ENCODE measurements at regions not wholly inside any gene's neighbourhood (a gene's known extent, or its start where the extent isn't known, plus 50 kb on each side); places are given as distances from the start of the nearest gene placed in this dataset.

GRCh38 chr3:14297784-14298236 is 104.6 kb upstream of the SLC6A6 start:
- TF ChIP-seq, protein P1, sequence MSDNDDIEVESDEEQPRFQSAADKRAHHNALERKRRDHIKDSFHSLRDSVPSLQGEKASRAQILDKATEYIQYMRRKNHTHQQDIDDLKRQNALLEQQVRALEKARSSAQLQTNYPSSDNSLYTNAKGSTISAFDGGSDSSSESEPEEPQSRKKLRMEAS (IDR thresholded peaks at IDR 0.05; ENCODE audit: low read depth, low read length) = no peak
- no peak for TF ChIP-seq MYC (IDR thresholded peaks at IDR 0.05; ENCODE audit: low read depth, low read length)
- TF ChIP-seq, protein P2, sequence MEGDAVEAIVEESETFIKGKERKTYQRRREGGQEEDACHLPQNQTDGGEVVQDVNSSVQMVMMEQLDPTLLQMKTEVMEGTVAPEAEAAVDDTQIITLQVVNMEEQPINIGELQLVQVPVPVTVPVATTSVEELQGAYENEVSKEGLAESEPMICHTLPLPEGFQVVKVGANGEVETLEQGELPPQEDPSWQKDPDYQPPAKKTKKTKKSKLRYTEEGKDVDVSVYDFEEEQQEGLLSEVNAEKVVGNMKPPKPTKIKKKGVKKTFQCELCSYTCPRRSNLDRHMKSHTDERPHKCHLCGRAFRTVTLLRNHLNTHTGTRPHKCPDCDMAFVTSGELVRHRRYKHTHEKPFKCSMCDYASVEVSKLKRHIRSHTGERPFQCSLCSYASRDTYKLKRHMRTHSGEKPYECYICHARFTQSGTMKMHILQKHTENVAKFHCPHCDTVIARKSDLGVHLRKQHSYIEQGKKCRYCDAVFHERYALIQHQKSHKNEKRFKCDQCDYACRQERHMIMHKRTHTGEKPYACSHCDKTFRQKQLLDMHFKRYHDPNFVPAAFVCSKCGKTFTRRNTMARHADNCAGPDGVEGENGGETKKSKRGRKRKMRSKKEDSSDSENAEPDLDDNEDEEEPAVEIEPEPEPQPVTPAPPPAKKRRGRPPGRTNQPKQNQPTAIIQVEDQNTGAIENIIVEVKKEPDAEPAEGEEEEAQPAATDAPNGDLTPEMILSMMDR (IDR thresholded peaks at IDR 0.05; ENCODE audit: low read depth, low read length) = no peak
- no peak for TF ChIP-seq POLR2A (IDR thresholded peaks at IDR 0.05; ENCODE audit: extremely low read depth, insufficient read length)
- DNase-seq (ENCODE audit: low read depth) = no peak
- no peak overlapping the region for H3K4me3 ChIP-seq (ENCODE audit: low read depth, low read length)

GRCh38 chr3:14298442-14298841 is 104.0 kb upstream of the SLC6A6 start:
- no peak overlapping the region for H3K4me3 ChIP-seq (ENCODE audit: low read depth, low read length)
- TF ChIP-seq POLR2A (IDR thresholded peaks at IDR 0.05; ENCODE audit: extremely low read depth, insufficient read length) (no peak), MYC (IDR thresholded peaks at IDR 0.05; ENCODE audit: low read depth, low read length) (no peak)
- TF ChIP-seq, protein P2 (IDR thresholded peaks at IDR 0.05; ENCODE audit: low read depth, low read length) = no peak
- TF ChIP-seq, protein P1 (IDR thresholded peaks at IDR 0.05; ENCODE audit: low read depth, low read length) = no peak
- DNase-seq (ENCODE audit: low read depth) = no peak

DNA sequence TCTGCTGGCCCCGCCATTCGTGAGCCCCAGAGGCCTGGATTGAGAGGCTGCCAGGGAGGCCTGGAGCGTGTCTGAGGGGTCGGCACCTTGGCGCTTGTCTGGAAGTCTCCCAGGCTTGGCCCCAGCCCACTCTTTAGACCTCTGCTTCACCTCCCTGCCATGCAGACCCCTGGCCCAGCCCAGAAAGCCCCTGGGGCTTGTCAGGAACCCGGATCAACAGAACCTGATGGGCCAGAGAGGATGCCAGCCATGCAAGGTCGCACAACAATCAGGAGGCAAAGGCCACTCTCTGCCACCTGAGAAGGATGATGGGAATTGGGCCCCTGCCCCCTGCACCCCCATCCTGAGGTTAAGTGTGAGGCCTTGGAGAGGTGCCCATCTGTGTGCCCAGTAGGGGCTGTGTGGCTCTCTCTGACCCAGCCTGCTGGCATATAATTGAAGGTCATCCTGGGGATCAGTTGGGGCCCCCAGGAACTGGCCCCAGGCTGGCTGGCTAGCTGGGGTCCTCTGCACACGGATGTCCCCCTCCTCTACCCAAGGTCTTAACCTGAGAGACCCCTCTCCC is 103.3 kb upstream of the SLC6A6 start:
- no peak for DNase-seq (ENCODE audit: low read depth)
- no peak overlapping the region for H3K4me3 ChIP-seq (ENCODE audit: low read depth, low read length)
- no peak for TF ChIP-seq MYC (IDR thresholded peaks at IDR 0.05; ENCODE audit: low read depth, low read length)
- TF ChIP-seq, protein P1 (IDR thresholded peaks at IDR 0.05; ENCODE audit: low read depth, low read length) = no peak
- TF ChIP-seq, protein P2 (IDR thresholded peaks at IDR 0.05; ENCODE audit: low read depth, low read length) = no peak
- no peak for TF ChIP-seq POLR2A (IDR thresholded peaks at IDR 0.05; ENCODE audit: extremely low read depth, insufficient read length)

- DNase-seq (ENCODE audit: low read depth) = no peak
- H3K4me3 ChIP-seq (ENCODE audit: low read depth, low read length) = no peak overlapping the region
- TF ChIP-seq, protein P1 (IDR thresholded peaks at IDR 0.05; ENCODE audit: low read depth, low read length) = no peak
- TF ChIP-seq POLR2A (IDR thresholded peaks at IDR 0.05; ENCODE audit: extremely low read depth, insufficient read length) (no peak), MYC (IDR thresholded peaks at IDR 0.05; ENCODE audit: low read depth, low read length) (no peak)
- TF ChIP-seq, protein P2 (IDR thresholded peaks at IDR 0.05; ENCODE audit: low read depth, low read length) = no peak
These were observed 102.6 kb upstream of the SLC6A6 start for GRCh38 chr3:14299767-14300166.

- no peak for TF ChIP-seq POLR2A (IDR thresholded peaks at IDR 0.05; ENCODE audit: extremely low read depth, insufficient read length)
- TF ChIP-seq MYC (IDR thresholded peaks at IDR 0.05; ENCODE audit: low read depth, low read length) = no peak
- TF ChIP-seq, protein P2 (IDR thresholded peaks at IDR 0.05; ENCODE audit: low read depth, low read length) = no peak
- TF ChIP-seq, protein P1 (IDR thresholded peaks at IDR 0.05; ENCODE audit: low read depth, low read length) = no peak
- DNase-seq (ENCODE audit: low read depth) = no peak
- no peak overlapping the region for H3K4me3 ChIP-seq (ENCODE audit: low read depth, low read length)
These were observed 101.5 kb upstream of the SLC6A6 start for GRCh38 chr3:14300721-14301399.

Measured in NB4 (cell line).